Esophagus muscularis mucosa (tissue), 4 donors: ENCODE measurements at regions not wholly inside any gene's neighbourhood (a gene's known extent, or its start where the extent isn't known, plus 50 kb on each side); places are given as distances from the start of the nearest gene placed in this dataset.

ENCODE experiments used
- CTCF ChIP-seq, 3 experiments: fragments of 200-600 bp in 2 of 3; fragments of 450-650 bp in 1 of 3; sonication (generic) in 2 of 3; IDR thresholded peaks; one replicate each; pipeline ENCODE4 v1.5.1; 2017 to 2019; ENCODE audit warnings: antibody characterized with exemption in 3 of 3, mild to moderate bottlenecking in 2 of 3, moderate library complexity in 1 of 3
- EP300 ChIP-seq: sonication (generic); formaldehyde crosslinking; IDR thresholded peaks from one replicate; pipeline ENCODE4 v1.6.1; 2017; ENCODE audit warnings: antibody characterized with exemption
- POLR2A ChIP-seq: fragments of 450-650 bp; IDR thresholded peaks from one replicate; pipeline ENCODE4 v1.6.1; 2017; ENCODE audit warnings: antibody characterized with exemption, moderate library complexity, mild to moderate bottlenecking, low read depth
- POLR2AphosphoS5 ChIP-seq, 2 donors: sonication (generic); formaldehyde crosslinking; IDR thresholded peaks; one replicate each; pipeline ENCODE4 v1.6.1; 2017; ENCODE audit warnings: antibody characterized with exemption in 2 of 2

GRCh38 chr18:78772360-78773302, 207.0 kb upstream of the SALL3 start:
- no peak for TF ChIP-seq POLR2A
- no peak for TF ChIP-seq POLR2AphosphoS5 (IDR thresholded peaks at IDR 0.05)
- TF ChIP-seq CTCF (IDR thresholded peaks at IDR 0.05) = no peak
- TF ChIP-seq EP300 = no peak
